LNCAP (cell line): ENCODE measurements at regions not wholly inside any gene's neighbourhood (a gene's known extent, or its start where the extent isn't known, plus 50 kb on each side); places are given as distances from the start of the nearest gene placed in this dataset.

Experiments
- CTCF ChIP-seq: fragments of 450-650 bp; IDR thresholded peaks from 2 replicates; pipeline ENCODE4 v1.5.1; 2017; ENCODE audit warnings: mild to moderate bottlenecking

- TF ChIP-seq CTCF, result no peak
These were observed 1024.4 kb upstream of the CADM2 start for GRCh38 chr3:83934192-83935021.

- no peak for TF ChIP-seq CTCF
These were observed 1020.3 kb upstream of the CADM2 start for GRCh38 chr3:83938491-83938890.

- TF ChIP-seq CTCF, result no peak
These were observed 1016.6 kb upstream of the CADM2 start for GRCh38 chr3:83941990-83942745.

- no peak for TF ChIP-seq CTCF
These were observed 1012.7 kb upstream of the CADM2 start for GRCh38 chr3:83946049-83946448.

GRCh38 chr3:83946554-83946953 is 1012.2 kb upstream of the CADM2 start:
- peak; percentile 14; the same call in 1 of the 2 replicates for TF ChIP-seq CTCF

GRCh38 chr3:83948771-83949170 is 1010.0 kb upstream of the CADM2 start:
- no peak for TF ChIP-seq CTCF

GRCh38 chr3:83953417-83954089 is 1005.2 kb upstream of the CADM2 start:
- no peak for TF ChIP-seq CTCF
